ENCODE measurements at regions not wholly inside any gene's neighbourhood (a gene's known extent, or its start where the extent isn't known, plus 50 kb on each side); places are given as distances from the start of the nearest gene placed in this dataset.

DNA sequence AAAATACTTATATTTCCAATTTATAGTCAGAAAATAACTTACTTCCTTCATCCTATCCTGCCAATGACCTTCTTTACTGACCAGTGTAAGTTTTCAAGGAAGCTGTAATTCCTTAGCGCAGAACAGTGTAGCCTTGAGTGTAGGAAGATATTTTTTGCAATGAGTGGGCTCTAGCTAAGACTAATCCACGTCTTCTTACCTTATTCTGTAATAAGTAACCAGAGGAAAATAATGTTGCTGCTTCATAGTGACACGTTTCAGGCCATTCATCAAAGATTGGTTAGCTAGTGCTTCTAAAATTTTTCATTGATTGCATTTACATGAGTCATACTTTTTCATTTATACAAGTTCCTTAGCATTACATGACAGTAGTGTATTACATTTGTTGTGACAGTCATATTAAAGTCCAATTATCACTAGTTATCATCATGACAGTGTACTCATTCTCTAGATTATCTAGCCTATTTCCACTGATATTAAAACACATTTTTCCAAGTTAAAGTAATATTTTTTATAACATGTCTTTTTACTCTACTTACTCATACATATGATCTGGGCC, 403.8 kb upstream of the EPHA3 start:
- Histone ChIP-seq H3K27me3 (replicated peaks in 1 of 4; ENCODE audit: control insufficient read depth in 3 of 4, extremely low read depth in 1 of 4, insufficient read depth in 3 of 4, low read length in 3 of 4) (no peaks in the 10 kb centered on the region), H3K4me2 (ENCODE audit: insufficient read depth in 1 of 2, low read depth in 2 of 2, low read length in 2 of 2) (no peak overlapping the region), H2AK5ac (ENCODE audit: low read depth, low read length) (no peak overlapping the region), H4K20me1 (replicated peaks in 1 of 2; ENCODE audit: control insufficient read depth in 1 of 2, insufficient read depth in 2 of 2, low read length in 2 of 2) (no peaks in the 10 kb centered on the region), H3K4me1 (replicated peaks in 1 of 4; ENCODE audit: control insufficient read depth in 3 of 4, insufficient read depth in 4 of 4, low read length in 3 of 4) (no peaks in the 10 kb centered on the region), H4K5ac (ENCODE audit: insufficient read length, low read depth, low read length) (no peak overlapping the region), H3K9ac (replicated peaks in 1 of 4; ENCODE audit: extremely low read depth in 1 of 4, low read depth in 3 of 4, low read length in 3 of 4) (no peak overlapping the region), H4K91ac (replicated peaks; ENCODE audit: insufficient read length, low read length) (no peak overlapping the region), H4K8ac (ENCODE audit: extremely low read depth, insufficient read depth, low read length) (no peak overlapping the region), H3K27ac (ENCODE audit: low read depth, low read length) (no peak overlapping the region), H2BK12ac (ENCODE audit: low read depth, low read length) (no peak overlapping the region), H2BK20ac (ENCODE audit: low read length) (no peak overlapping the region), H3K23ac (ENCODE audit: insufficient read length) (no peak overlapping the region), H2AFZ (ENCODE audit: low read length) (no peak overlapping the region), H2BK120ac (replicated peaks; ENCODE audit: low read depth, low read length) (no peak overlapping the region), H2BK15ac (ENCODE audit: low read length) (no peak overlapping the region), H3K56ac (replicated peaks; ENCODE audit: insufficient read length, low read depth, low read length) (no peak overlapping the region), H3K4ac (replicated peaks; ENCODE audit: insufficient read length, low read depth, low read length) (no peak overlapping the region), H3K36me3 (ENCODE audit: control insufficient read depth in 2 of 4, insufficient read depth in 4 of 4, low read length in 3 of 4) (no peaks in the 10 kb centered on the region), H3K79me2 (ENCODE audit: control insufficient read depth in 1 of 2, insufficient read depth in 2 of 2, low read length in 2 of 2) (no peaks in the 10 kb centered on the region), H2BK5ac (ENCODE audit: low read depth, low read length) (no peak overlapping the region), H3K23me2 (ENCODE audit: low read depth, low read length) (no peaks in the 10 kb centered on the region), H3K18ac (ENCODE audit: extremely low read depth, low read length) (no peak overlapping the region), H3K9me3 (ENCODE audit: insufficient read depth in 2 of 2, low read depth in 1 of 2, low read length in 1 of 2) (no peaks in the 10 kb centered on the region), H3K4me3 (ENCODE audit: extremely low read depth in 1 of 4, insufficient read depth in 2 of 4, low read depth in 3 of 4, low read length in 4 of 4) (no peak overlapping the region), H3K79me1 (ENCODE audit: low read depth, low read length) (no peaks in the 10 kb centered on the region), H3K14ac (ENCODE audit: insufficient read length) (no peak overlapping the region)
- ChIA-PET CTCF (ENCODE audit: partially characterized antibody) (no interaction called here), POLR2A (ENCODE audit: partially characterized antibody) (no interaction called here)
- FAIRE-seq (no peak), DNase-seq (ENCODE audit: low read depth in 1 of 2, low spot score in 2 of 2) (no peak)
- 90% methylated on average over 3 of the region's 3 CpGs; no CpG with 5 or more reads in 1 of the 2 experiments for WGBS, 2 experiments (ENCODE audit: extremely low coverage in 1 of 2, insufficient coverage in 1 of 2, insufficient read length in 1 of 2, insufficient replicate concordance in 2 of 2, low coverage in 1 of 2, low lambda C conversion rate in 2 of 2, missing lambda C conversion rate in 1 of 2)
- no peak for TF ChIP-seq RFX5 (IDR thresholded peaks at IDR 0.05; ENCODE audit: borderline replicate concordance, low read depth, low read length)
- no peak for TF ChIP-seq RAD21 (IDR thresholded peaks at IDR 0.05 in 1 of 2, conservative IDR thresholded peaks at IDR 0.05 in 1 of 2; ENCODE audit: low read depth in 2 of 2, low read length in 2 of 2)
- no peak for TF ChIP-seq SIRT6 (IDR thresholded peaks at IDR 0.05; ENCODE audit: low read length)
- TF ChIP-seq EP300 (IDR thresholded peaks at IDR 0.05; ENCODE audit: borderline replicate concordance in 1 of 2, low read depth in 2 of 2, low read length in 2 of 2): no peak
- no peak for TF ChIP-seq ASH2L (IDR thresholded peaks at IDR 0.05; ENCODE audit: low read length)
- TF ChIP-seq POLR2A (IDR thresholded peaks at IDR 0.05; ENCODE audit: control extremely low read depth in 1 of 2, low read depth in 2 of 2, low read length in 2 of 2): no peak
- no peak for TF ChIP-seq POU5F1 (IDR thresholded peaks at IDR 0.05; ENCODE audit: low read depth, low read length)
- TF ChIP-seq SP1 (IDR thresholded peaks at IDR 0.05; ENCODE audit: low read depth, low read length): no peak
- TF ChIP-seq SP4 (IDR thresholded peaks at IDR 0.05; ENCODE audit: low read length): no peak
- TF ChIP-seq BRCA1 (IDR thresholded peaks at IDR 0.05; ENCODE audit: low read depth, low read length): no peak
- TF ChIP-seq GABPA (IDR thresholded peaks at IDR 0.05; ENCODE audit: borderline replicate concordance, insufficient read depth, low read length): no peak
- TF ChIP-seq, protein P1, sequence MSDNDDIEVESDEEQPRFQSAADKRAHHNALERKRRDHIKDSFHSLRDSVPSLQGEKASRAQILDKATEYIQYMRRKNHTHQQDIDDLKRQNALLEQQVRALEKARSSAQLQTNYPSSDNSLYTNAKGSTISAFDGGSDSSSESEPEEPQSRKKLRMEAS (IDR thresholded peaks at IDR 0.05): no peak

Measured in H1 (cell line).